ENCODE measurements at regions not wholly inside any gene's neighbourhood (a gene's known extent, or its start where the extent isn't known, plus 50 kb on each side); places are given as distances from the start of the nearest gene placed in this dataset.
"Not testable (repeated sequence)": the region's sequence is repeated elsewhere in the genome, so short reads cannot be mapped to it uniquely, and the experiment has no call there.

DNA sequence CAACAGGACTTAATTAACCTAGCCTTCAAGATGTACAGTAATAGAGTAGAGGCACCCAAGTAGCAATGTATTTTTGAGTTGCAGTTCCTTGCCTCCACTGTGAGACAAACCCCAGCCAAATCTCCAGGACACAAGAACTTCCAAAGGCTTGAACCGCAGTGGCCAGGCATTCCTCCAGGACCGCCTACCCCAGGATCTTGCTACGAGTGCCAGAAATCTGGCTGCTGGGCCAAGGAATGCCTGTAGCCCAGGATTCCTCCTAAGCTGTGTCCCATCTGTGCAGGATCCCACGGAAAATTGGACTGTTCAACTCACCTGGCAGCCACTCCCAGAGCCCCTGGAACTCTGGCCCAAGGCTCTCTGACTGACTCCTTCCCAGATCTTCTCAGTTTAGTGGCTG lies 683.9 kb downstream of the KHDRBS2 start:
- TF ChIP-seq, protein P1, sequence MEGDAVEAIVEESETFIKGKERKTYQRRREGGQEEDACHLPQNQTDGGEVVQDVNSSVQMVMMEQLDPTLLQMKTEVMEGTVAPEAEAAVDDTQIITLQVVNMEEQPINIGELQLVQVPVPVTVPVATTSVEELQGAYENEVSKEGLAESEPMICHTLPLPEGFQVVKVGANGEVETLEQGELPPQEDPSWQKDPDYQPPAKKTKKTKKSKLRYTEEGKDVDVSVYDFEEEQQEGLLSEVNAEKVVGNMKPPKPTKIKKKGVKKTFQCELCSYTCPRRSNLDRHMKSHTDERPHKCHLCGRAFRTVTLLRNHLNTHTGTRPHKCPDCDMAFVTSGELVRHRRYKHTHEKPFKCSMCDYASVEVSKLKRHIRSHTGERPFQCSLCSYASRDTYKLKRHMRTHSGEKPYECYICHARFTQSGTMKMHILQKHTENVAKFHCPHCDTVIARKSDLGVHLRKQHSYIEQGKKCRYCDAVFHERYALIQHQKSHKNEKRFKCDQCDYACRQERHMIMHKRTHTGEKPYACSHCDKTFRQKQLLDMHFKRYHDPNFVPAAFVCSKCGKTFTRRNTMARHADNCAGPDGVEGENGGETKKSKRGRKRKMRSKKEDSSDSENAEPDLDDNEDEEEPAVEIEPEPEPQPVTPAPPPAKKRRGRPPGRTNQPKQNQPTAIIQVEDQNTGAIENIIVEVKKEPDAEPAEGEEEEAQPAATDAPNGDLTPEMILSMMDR (IDR thresholded peaks at IDR 0.05): not testable (repeated sequence)
- not testable (repeated sequence) for TF ChIP-seq POLR2A, POLR2AphosphoS5 (IDR thresholded peaks at IDR 0.05)
